ENCODE measurements at regions not wholly inside any gene's neighbourhood (a gene's known extent, or its start where the extent isn't known, plus 50 kb on each side); places are given as distances from the start of the nearest gene placed in this dataset.

DNA sequence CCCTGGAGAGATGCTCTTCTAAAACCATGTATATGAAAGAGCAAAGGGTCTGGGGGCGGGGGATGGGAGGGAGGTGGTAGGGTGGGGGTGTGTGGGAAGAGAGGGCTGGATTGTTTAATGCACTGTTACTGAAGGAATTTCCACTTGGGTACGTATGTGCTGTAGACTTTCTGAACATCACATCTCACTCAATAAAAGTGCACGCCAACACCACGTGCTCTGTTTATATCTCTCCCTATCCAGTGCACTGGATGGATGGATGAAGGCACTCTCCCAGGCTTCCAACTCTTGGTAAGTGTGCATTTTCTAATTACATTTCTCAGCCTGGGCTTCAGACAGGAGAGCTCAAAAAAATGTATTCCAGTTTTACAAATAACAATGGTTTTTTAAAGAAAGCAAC, 184.3 kb upstream of the SIX2 start:
- Mint-ChIP-seq H3K27me3 (ENCODE audit: low read depth in 3 of 3) (peaks cover 9 to 12% (median 10%) of the 10 kb centered on the region in 3 donors), H3K36me3 (no peaks in the 10 kb centered on the region)

DNA sequence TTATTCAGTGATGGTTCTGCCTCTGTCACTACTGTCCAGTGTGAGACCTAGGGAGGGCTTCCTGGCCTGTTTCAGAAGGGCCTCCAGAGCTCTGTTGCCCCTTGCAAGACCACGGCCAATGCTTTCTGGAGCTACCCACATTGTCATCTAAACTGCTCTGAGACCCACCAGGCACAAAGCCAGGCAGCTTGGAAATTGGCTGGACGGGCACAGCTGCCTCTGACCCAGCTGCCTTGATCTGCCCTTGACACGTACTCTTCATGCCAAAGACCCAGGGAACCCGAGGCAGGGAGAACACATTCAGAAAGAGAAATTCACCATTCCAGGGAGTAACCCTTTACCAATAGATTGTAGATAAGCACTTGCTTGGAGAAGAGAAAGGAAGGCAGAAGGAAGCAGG, 183.7 kb upstream of the SIX2 start:
- Histone ChIP-seq H3K4me3 (replicated peaks in 1 of 3; ENCODE audit: low read depth in 2 of 3, low read length in 3 of 3) (no peak overlapping the region), H3K4me1 (ENCODE audit: control insufficient read depth in 1 of 2, insufficient read depth in 2 of 2, low read length in 2 of 2) (no peaks in the 10 kb centered on the region), H3K79me2 (ENCODE audit: insufficient read depth, low read length) (no peaks in the 10 kb centered on the region), H3K9me3 (replicated peaks in 1 of 2; ENCODE audit: control insufficient read depth in 1 of 2, insufficient read depth in 1 of 2, low read length in 2 of 2) (no peaks in the 10 kb centered on the region), H3K9ac (ENCODE audit: insufficient read depth, low read length, poor library complexity, severe bottlenecking) (no peak overlapping the region), H3K36me3 (replicated peaks in 1 of 2; ENCODE audit: control insufficient read depth in 1 of 2, insufficient read depth in 2 of 2, low read length in 2 of 2) (no peaks in the 10 kb centered on the region), H3K4me2 (replicated peaks; ENCODE audit: extremely low read depth, low read length, poor library complexity, severe bottlenecking) (no peak overlapping the region), H4K20me1 (ENCODE audit: insufficient read depth, low read length) (no peaks in the 10 kb centered on the region), H3K27me3 (ENCODE audit: control insufficient read depth in 2 of 2, insufficient read depth in 2 of 2, low read length in 2 of 2) (peaks cover 0 to 2% of the 10 kb centered on the region in 2 donors), H2AFZ (ENCODE audit: insufficient read depth, low read depth, low read length, poor library complexity, severe bottlenecking) (no peak overlapping the region), H3K27ac (ENCODE audit: low read depth in 1 of 2, low read length in 2 of 2) (no peak overlapping the region)
- WGBS (ENCODE audit: insufficient coverage) = 100% methylated on average over 2 of the region's 4 CpGs
- Mint-ChIP-seq H3K9me3 (peaks cover 0 to 9% (median 4%) of the 10 kb centered on the region in 7 donors), H3K27ac (peak overlapping the region in 1 of 7 donors; percentile 10), H3K4me3 (no peak overlapping the region), H3K36me3 (no peaks in the 10 kb centered on the region), H3K27me3 (ENCODE audit: low read depth in 3 of 3) (peaks cover 11 to 16% (median 11%) of the 10 kb centered on the region in 3 donors), H3K4me1 (no peaks in the 10 kb centered on the region)
- intact Hi-C loops (cut with micrococcal nuclease) = no loop called here
- TF ChIP-seq, protein P1, sequence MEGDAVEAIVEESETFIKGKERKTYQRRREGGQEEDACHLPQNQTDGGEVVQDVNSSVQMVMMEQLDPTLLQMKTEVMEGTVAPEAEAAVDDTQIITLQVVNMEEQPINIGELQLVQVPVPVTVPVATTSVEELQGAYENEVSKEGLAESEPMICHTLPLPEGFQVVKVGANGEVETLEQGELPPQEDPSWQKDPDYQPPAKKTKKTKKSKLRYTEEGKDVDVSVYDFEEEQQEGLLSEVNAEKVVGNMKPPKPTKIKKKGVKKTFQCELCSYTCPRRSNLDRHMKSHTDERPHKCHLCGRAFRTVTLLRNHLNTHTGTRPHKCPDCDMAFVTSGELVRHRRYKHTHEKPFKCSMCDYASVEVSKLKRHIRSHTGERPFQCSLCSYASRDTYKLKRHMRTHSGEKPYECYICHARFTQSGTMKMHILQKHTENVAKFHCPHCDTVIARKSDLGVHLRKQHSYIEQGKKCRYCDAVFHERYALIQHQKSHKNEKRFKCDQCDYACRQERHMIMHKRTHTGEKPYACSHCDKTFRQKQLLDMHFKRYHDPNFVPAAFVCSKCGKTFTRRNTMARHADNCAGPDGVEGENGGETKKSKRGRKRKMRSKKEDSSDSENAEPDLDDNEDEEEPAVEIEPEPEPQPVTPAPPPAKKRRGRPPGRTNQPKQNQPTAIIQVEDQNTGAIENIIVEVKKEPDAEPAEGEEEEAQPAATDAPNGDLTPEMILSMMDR (IDR thresholded peaks at IDR 0.05) = no peak
- DNase-seq = no peak

More for the DNA sequence above, 184.3 kb upstream of the SIX2 start:
- H3K4me3 Mint-ChIP-seq = no peak overlapping the region
- Histone ChIP-seq H3K9me3 (replicated peaks in 1 of 2; ENCODE audit: control insufficient read depth in 1 of 2, insufficient read depth in 1 of 2, low read length in 2 of 2) (no peaks in the 10 kb centered on the region), H2AFZ (ENCODE audit: insufficient read depth, low read depth, low read length, poor library complexity, severe bottlenecking) (no peak overlapping the region), H3K79me2 (ENCODE audit: insufficient read depth, low read length) (no peaks in the 10 kb centered on the region), H3K9ac (ENCODE audit: insufficient read depth, low read length, poor library complexity, severe bottlenecking) (no peak overlapping the region), H3K4me3 (replicated peaks in 1 of 3; ENCODE audit: low read depth in 2 of 3, low read length in 3 of 3) (no peak overlapping the region), H4K20me1 (ENCODE audit: insufficient read depth, low read length) (no peaks in the 10 kb centered on the region), H3K36me3 (replicated peaks in 1 of 2; ENCODE audit: control insufficient read depth in 1 of 2, insufficient read depth in 2 of 2, low read length in 2 of 2) (no peaks in the 10 kb centered on the region), H3K4me2 (replicated peaks; ENCODE audit: extremely low read depth, low read length, poor library complexity, severe bottlenecking) (no peak overlapping the region), H3K27me3 (ENCODE audit: control insufficient read depth in 2 of 2, insufficient read depth in 2 of 2, low read length in 2 of 2) (peaks cover 0 to 2% of the 10 kb centered on the region in 2 donors), H3K4me1 (ENCODE audit: control insufficient read depth in 1 of 2, insufficient read depth in 2 of 2, low read length in 2 of 2) (no peaks in the 10 kb centered on the region), H3K27ac (ENCODE audit: low read depth in 1 of 2, low read length in 2 of 2) (no peak overlapping the region)
- no peak for DNase-seq
- no peak overlapping the region for H3K27ac Mint-ChIP-seq
- no peaks in the 10 kb centered on the region for H3K4me1 Mint-ChIP-seq
- 100% methylated on average over 2 of the region's 4 CpGs for WGBS (ENCODE audit: insufficient coverage)
- H3K9me3 Mint-ChIP-seq = peaks cover 0 to 9% (median 4%) of the 10 kb centered on the region in 7 donors
- intact Hi-C loops (cut with micrococcal nuclease) = no loop called here
- TF ChIP-seq, protein P1 (IDR thresholded peaks at IDR 0.05) = no peak

Measured in CD14-positive monocyte (primary cell).